ENCODE measurements at regions not wholly inside any gene's neighbourhood (a gene's known extent, or its start where the extent isn't known, plus 50 kb on each side); places are given as distances from the start of the nearest gene placed in this dataset.

GRCh38 chr11:98136357-98136756 lies 884.4 kb upstream of the CNTN5 start:
- H3K4me1 Mint-ChIP-seq: no peaks in the 10 kb centered on the region
- H3K27ac Mint-ChIP-seq: no peak overlapping the region
- H4K20me1 ChIP-seq (replicated peaks; ENCODE audit: insufficient read depth): no peaks in the 10 kb centered on the region
- H2AFZ ChIP-seq: no peak overlapping the region
- no peak overlapping the region for H3K4me2 ChIP-seq
- no peaks in the 10 kb centered on the region for H3K4me1 ChIP-seq (ENCODE audit: insufficient read depth)
- no peak overlapping the region for H3K4me3 ChIP-seq
- no peak overlapping the region for H3K27ac ChIP-seq (ENCODE audit: low read depth)
- 0 out of 2 replicates have a peak, but pooled peaks cover 4% of the 10 kb centered on the region for H3K9me2 ChIP-seq (ENCODE audit: insufficient read depth)
- no peak for DNase-seq (ENCODE audit: low spot score)
- H3K4me3 Mint-ChIP-seq: no peak overlapping the region
- no peaks in the 10 kb centered on the region for H3K27me3 ChIP-seq (ENCODE audit: insufficient read depth)
- no peaks in the 10 kb centered on the region for H3F3A ChIP-seq (replicated peaks; ENCODE audit: low read depth)
- no peaks in the 10 kb centered on the region for H3K36me3 ChIP-seq (ENCODE audit: insufficient read depth)
- TF ChIP-seq ETS1 (IDR thresholded peaks at IDR 0.05) (no peak), JUNB (IDR thresholded peaks at IDR 0.05; ENCODE audit: unreplicated experiment) (no peak), STAT1 (IDR thresholded peaks at IDR 0.05; ENCODE audit: unreplicated experiment) (no peak), NANOG (IDR thresholded peaks at IDR 0.05; ENCODE audit: borderline replicate concordance) (no peak), POLR2AphosphoS5 (IDR thresholded peaks at IDR 0.05; ENCODE audit: low read depth) (no peak), ZNF114 (CRISPR knock-in tag; IDR thresholded peaks at IDR 0.05) (no peak), ZNF331 (CRISPR knock-in tag; IDR thresholded peaks at IDR 0.05; ENCODE audit: low read depth) (no peak), ZNF462 (CRISPR knock-in tag; IDR thresholded peaks at IDR 0.05) (no peak), EZH2phosphoT487 (IDR thresholded peaks at IDR 0.05; ENCODE audit: unreplicated experiment) (no peak), CREB1 (CRISPR knock-in tag; IDR thresholded peaks at IDR 0.05; ENCODE audit: low read depth) (no peak), CTCF (conservative IDR thresholded peaks at IDR 0.05; ENCODE audit: low read depth in 2 of 2) (no peak), EZH2 (IDR thresholded peaks at IDR 0.05; ENCODE audit: low read depth, unreplicated experiment) (no peak), REST (IDR thresholded peaks at IDR 0.05; ENCODE audit: unreplicated experiment) (no peak)
- ATAC-seq: no peak
- peaks cover 6% of the 10 kb centered on the region; the same call in 2 of the 3 replicates for H3K36me3 Mint-ChIP-seq (ENCODE audit: low read depth)
- no peaks in the 10 kb centered on the region for H3K79me2 ChIP-seq (replicated peaks; ENCODE audit: insufficient read depth)
- H3K27me3 Mint-ChIP-seq (ENCODE audit: insufficient read depth, low read depth, poor library complexity): no peaks in the 10 kb centered on the region
- peaks cover 10% of the 10 kb centered on the region; the same call in 2 of the 3 replicates for H3K9me3 Mint-ChIP-seq

Data from GM23338 (cell line).